SK-N-SH treated with all-trans-retinoic acid at 6 μM for 48 hours (cell line): ENCODE measurements at regions not wholly inside any gene's neighbourhood (a gene's known extent, or its start where the extent isn't known, plus 50 kb on each side); places are given as distances from the start of the nearest gene placed in this dataset.

ENCODE experiments used
- BACH2 ChIP-seq: fragments of 250-450 bp; sonication (Bioruptor Pico); IDR thresholded peaks from 2 replicates; pipeline ENCODE4 v1.9.0; 2021; ENCODE audit warnings: mild to moderate bottlenecking, borderline replicate concordance
- CSRNP3 ChIP-seq: fragments of 250-450 bp; sonication (Bioruptor Pico); IDR thresholded peaks from 2 replicates; pipeline ENCODE4 v1.5.1; 2021; ENCODE audit warnings: mild to moderate bottlenecking, moderate library complexity
- ESRRG ChIP-seq: fragments of 250-450 bp; sonication (Bioruptor Pico); IDR thresholded peaks from 2 replicates; pipeline ENCODE4 v1.6.1; 2021; ENCODE audit warnings: mild to moderate bottlenecking
- OSR1 ChIP-seq: fragments of 250-450 bp; sonication (Bioruptor Pico); IDR thresholded peaks from 2 replicates; pipeline ENCODE4 v1.8.0; 2022; ENCODE audit warnings: moderate library complexity, mild to moderate bottlenecking, inconsistent platforms
- PPARA ChIP-seq: fragments of 250-450 bp; sonication (Bioruptor Pico); IDR thresholded peaks from 2 replicates; pipeline ENCODE4 v1.5.0; 2020; ENCODE audit warnings: mild to moderate bottlenecking, borderline replicate concordance
- TOX ChIP-seq: fragments of 250-450 bp; sonication (Bioruptor Pico); IDR thresholded peaks from 2 replicates; pipeline ENCODE4 v1.8.0; 2021; ENCODE audit warnings: mild to moderate bottlenecking, moderate library complexity, borderline replicate concordance
- ZFP3 ChIP-seq: fragments of 250-450 bp; sonication (Bioruptor Pico); IDR thresholded peaks from 2 replicates; pipeline ENCODE4 v1.5.0; 2020; ENCODE audit warnings: mild to moderate bottlenecking, moderate library complexity
- TF ChIP-seq, protein P1 (sequence below): fragments of 250-450 bp; sonication (Bioruptor Pico); IDR thresholded peaks from 2 replicates; pipeline ENCODE4 v1.5.0; 2020; ENCODE audit warnings: mild to moderate bottlenecking, moderate library complexity
- TF ChIP-seq, protein P2 (sequence below): fragments of 250-450 bp; sonication (Bioruptor Pico); IDR thresholded peaks from 2 replicates; pipeline ENCODE4 v1.8.0; 2021; ENCODE audit warnings: low read depth, mild to moderate bottlenecking, moderate library complexity, borderline replicate concordance

- TF ChIP-seq TOX = no peak
- TF ChIP-seq, protein P1, sequence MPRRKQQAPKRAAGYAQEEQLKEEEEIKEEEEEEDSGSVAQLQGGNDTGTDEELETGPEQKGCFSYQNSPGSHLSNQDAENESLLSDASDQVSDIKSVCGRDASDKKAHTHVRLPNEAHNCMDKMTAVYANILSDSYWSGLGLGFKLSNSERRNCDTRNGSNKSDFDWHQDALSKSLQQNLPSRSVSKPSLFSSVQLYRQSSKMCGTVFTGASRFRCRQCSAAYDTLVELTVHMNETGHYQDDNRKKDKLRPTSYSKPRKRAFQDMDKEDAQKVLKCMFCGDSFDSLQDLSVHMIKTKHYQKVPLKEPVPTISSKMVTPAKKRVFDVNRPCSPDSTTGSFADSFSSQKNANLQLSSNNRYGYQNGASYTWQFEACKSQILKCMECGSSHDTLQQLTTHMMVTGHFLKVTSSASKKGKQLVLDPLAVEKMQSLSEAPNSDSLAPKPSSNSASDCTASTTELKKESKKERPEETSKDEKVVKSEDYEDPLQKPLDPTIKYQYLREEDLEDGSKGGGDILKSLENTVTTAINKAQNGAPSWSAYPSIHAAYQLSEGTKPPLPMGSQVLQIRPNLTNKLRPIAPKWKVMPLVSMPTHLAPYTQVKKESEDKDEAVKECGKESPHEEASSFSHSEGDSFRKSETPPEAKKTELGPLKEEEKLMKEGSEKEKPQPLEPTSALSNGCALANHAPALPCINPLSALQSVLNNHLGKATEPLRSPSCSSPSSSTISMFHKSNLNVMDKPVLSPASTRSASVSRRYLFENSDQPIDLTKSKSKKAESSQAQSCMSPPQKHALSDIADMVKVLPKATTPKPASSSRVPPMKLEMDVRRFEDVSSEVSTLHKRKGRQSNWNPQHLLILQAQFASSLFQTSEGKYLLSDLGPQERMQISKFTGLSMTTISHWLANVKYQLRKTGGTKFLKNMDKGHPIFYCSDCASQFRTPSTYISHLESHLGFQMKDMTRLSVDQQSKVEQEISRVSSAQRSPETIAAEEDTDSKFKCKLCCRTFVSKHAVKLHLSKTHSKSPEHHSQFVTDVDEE (CRISPR knock-in tag) = no peak
- TF ChIP-seq ESRRG (CRISPR knock-in tag) = no peak
- TF ChIP-seq CSRNP3 (CRISPR knock-in tag) = no peak
- TF ChIP-seq OSR1 = no peak
- TF ChIP-seq, protein P2, sequence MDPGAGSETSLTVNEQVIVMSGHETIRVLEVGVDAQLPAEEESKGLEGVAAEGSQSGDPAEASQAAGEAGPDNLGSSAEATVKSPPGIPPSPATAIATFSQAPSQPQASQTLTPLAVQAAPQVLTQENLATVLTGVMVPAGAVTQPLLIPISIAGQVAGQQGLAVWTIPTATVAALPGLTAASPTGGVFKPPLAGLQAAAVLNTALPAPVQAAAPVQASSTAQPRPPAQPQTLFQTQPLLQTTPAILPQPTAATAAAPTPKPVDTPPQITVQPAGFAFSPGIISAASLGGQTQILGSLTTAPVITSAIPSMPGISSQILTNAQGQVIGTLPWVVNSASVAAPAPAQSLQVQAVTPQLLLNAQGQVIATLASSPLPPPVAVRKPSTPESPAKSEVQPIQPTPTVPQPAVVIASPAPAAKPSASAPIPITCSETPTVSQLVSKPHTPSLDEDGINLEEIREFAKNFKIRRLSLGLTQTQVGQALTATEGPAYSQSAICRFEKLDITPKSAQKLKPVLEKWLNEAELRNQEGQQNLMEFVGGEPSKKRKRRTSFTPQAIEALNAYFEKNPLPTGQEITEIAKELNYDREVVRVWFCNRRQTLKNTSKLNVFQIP (CRISPR knock-in tag) = no peak
- no peak for TF ChIP-seq BACH2 (CRISPR knock-in tag)
- no peak for TF ChIP-seq PPARA (CRISPR knock-in tag)
- no peak for TF ChIP-seq ZFP3 (CRISPR knock-in tag)
These were observed 228.8 kb upstream of the DDHD1 start for GRCh38 chr14:53381895-53382294.
